Mesodermal cell (in vitro differentiated cells): ENCODE measurements at regions not wholly inside any gene's neighbourhood (a gene's known extent, or its start where the extent isn't known, plus 50 kb on each side); places are given as distances from the start of the nearest gene placed in this dataset.
"Not testable (repeated sequence)": the region's sequence is repeated elsewhere in the genome, so short reads cannot be mapped to it uniquely, and the experiment has no call there.

Experiments used
- H3K27ac ChIP-seq: 2 replicates; pipeline ENCODE4 v1.7.0; 2013; ENCODE audit warnings: mild to moderate bottlenecking, low read depth, low read length, moderate library complexity; ENCODE audit not compliant: severe bottlenecking
- H3K36me3 ChIP-seq: 2 replicates; pipeline ENCODE4 v1.7.1; 2013; ENCODE audit warnings: mild to moderate bottlenecking, low read length, moderate library complexity; ENCODE audit not compliant: control insufficient read depth, insufficient read depth
- H3K4me1 ChIP-seq: one replicate; pipeline ENCODE4 v1.7.1; 2013; ENCODE audit warnings: mild to moderate bottlenecking, low read length; ENCODE audit not compliant: insufficient read depth, control insufficient read depth, poor library complexity, severe bottlenecking
- H3K4me3 ChIP-seq: 2 replicates; pipeline ENCODE4 v1.7.0; 2013; ENCODE audit warnings: low read length, control low read depth, mild to moderate bottlenecking; ENCODE audit not compliant: insufficient read depth, poor library complexity, severe bottlenecking; ENCODE audit errors: extremely low read depth
- H3K9me3 ChIP-seq: 2 replicates; pipeline ENCODE4 v1.7.1; 2013; ENCODE audit warnings: mild to moderate bottlenecking, low read length, moderate library complexity; ENCODE audit not compliant: control insufficient read depth
- WGBS, 2 experiments: methylation state at CpG; one replicate each; pipeline ENCODE4 v1.1.5; 2013; ENCODE audit warnings: missing lambda C conversion rate in 2 of 2; ENCODE audit not compliant: insufficient coverage in 2 of 2; 5-methylcytosine and 5-hydroxymethylcytosine counted together

- no peaks in the 10 kb centered on the region for H3K4me1 ChIP-seq
- no peaks in the 10 kb centered on the region for H3K36me3 ChIP-seq
- H3K4me3 ChIP-seq: no peak overlapping the region
- 0 to 100% methylated on average over 1 of the region's 4 CpGs for WGBS, 2 experiments
- no peaks in the 10 kb centered on the region for H3K9me3 ChIP-seq
- no peak overlapping the region for H3K27ac ChIP-seq
These were observed 318.9 kb upstream of the RND3 start for GRCh38 chr2:150806336-150806735.

DNA sequence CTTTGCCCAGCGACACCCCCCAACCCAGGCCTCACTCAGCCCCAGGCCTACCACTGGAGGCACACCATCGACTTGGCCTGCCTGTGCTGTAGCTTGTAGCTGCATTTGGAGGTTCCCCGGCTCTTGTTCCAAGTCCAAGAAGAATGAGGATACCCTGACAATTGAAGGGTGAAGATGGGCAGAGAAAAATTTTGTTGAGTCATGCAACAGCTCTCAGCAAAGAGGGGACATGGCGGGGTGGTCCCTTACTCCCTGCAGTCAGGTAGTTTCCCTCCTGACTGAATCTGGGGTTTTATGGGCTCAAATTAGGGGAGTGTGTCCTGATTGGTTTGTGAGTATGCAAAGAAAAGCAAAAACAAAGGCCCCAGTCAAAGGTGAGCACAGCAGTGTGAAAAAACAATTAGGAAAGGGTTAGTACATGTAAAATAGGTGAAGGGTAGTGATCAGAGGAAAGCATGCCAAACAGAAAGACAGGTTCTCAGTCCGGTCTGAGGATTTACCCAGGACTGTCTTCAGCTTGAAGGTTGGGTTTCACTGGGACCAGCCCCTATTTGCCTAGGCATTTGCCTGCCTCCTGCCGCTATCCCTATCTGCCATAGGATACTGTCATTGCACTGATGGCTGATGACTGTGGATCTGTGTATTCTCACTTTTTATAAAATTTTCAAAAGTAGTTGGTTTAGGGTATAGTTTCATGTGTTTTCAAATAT, 316.4 kb upstream of the RND3 start:
- 62 to 77% methylated on average over 1 to 3 of the region's 6 CpGs for WGBS, 2 experiments

DNA sequence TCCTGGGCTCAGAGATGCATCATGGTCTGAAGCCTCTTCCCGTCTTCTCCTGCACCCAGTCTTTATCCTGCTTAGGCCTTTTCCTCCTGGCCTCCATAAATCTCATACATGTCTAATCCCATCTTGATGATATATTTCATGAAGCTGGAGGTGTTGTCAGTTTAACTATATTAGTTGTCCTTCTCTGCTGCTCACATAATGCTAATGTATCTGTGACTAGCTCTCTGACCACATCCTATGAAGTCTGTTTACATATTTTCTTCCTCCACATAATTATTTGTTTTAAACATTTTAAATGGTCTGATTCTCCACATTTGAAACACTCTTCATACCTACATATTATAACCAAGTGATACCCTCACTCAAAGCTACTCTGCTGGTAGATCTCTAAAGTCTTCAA, 315.2 kb upstream of the RND3 start:
- no peak overlapping the region for H3K27ac ChIP-seq
- H3K4me1 ChIP-seq: no peaks in the 10 kb centered on the region
- H3K4me3 ChIP-seq: no peak overlapping the region
- H3K36me3 ChIP-seq: no peaks in the 10 kb centered on the region
- WGBS, 2 experiments: 100% methylated on average over 1 of the region's 1 CpG
- H3K9me3 ChIP-seq: no peaks in the 10 kb centered on the region

More for the DNA sequence above, 316.4 kb upstream of the RND3 start:
- Histone ChIP-seq H3K9me3 (no peaks in the 10 kb centered on the region), H3K27ac (no peak overlapping the region), H3K4me1 (no peaks in the 10 kb centered on the region), H3K4me3 (no peak overlapping the region), H3K36me3 (no peaks in the 10 kb centered on the region)

DNA sequence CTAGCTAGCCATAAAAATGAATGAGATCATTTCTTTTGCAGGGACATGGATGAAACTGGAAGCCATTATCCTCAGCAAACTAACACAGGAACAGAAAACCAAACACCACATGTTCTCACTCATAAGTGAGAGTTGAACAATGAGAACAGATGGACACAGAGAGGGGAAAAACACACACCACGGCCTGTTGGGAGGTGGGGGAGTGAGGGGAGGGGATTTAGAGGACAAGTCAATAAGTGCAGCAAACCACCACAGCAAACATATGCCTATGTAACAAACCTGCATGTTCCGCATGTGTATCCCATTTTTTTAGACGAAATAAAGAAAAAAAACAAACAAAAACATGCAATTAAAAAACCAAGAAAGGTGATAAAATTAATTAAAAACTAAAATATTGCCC, 308.8 kb upstream of the RND3 start:
- H3K27ac ChIP-seq, H3K36me3 ChIP-seq, H3K4me3 ChIP-seq, H3K4me1 ChIP-seq, H3K9me3 ChIP-seq: not testable (repeated sequence)
- whole genome bisulfite sequencing, 2 experiments: 60% methylated on average over 1 of the region's 3 CpGs; no CpG with 5 or more reads in 1 of the 2 experiments

DNA sequence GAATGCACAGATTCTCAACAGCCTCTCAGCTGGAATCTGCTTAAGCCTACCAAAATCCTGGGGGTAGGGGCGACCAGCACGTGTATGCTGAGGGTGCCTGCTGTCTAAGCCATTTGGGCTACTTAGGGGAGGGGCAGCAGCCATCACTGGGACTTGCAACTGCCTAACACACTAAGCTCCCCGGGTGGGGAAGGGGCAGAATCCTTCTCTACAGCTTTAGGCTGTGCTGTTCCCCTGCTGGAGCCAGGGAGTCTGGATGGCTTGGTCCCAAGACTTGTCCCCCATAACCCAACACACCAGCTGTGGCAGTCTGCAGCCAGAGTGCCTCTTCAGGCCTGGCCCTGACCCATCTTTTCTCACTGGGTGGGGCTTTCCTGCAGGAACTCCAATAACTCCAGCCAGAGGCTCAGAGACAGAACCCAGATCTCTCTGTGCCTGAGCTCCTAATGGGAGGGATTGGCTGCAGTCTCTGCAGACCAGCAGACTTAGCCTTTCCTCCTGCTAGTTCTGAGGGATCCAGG, 305.4 kb upstream of the RND3 start:
- Histone ChIP-seq H3K4me1 (no peaks in the 10 kb centered on the region), H3K4me3 (no peak overlapping the region), H3K27ac (no peak overlapping the region), H3K9me3 (no peaks in the 10 kb centered on the region), H3K36me3 (no peaks in the 10 kb centered on the region)
- 90 to 100% methylated on average over 1 to 2 of the region's 3 CpGs for WGBS, 2 experiments

- no peaks in the 10 kb centered on the region for H3K36me3 ChIP-seq
- H3K4me1 ChIP-seq: no peaks in the 10 kb centered on the region
- H3K27ac ChIP-seq: no peak overlapping the region
- H3K4me3 ChIP-seq: no peak overlapping the region
- no peaks in the 10 kb centered on the region for H3K9me3 ChIP-seq
These were observed 304.1 kb upstream of the RND3 start for GRCh38 chr2:150791567-150791966.

GRCh38 chr2:150789376-150789905, 302.0 kb upstream of the RND3 start:
- WGBS, 2 experiments: 100% methylated on average over 1 of the region's 2 CpGs; no CpG with 5 or more reads in 1 of the 2 experiments
- no peaks in the 10 kb centered on the region for H3K4me1 ChIP-seq
- H3K4me3 ChIP-seq: no peak overlapping the region
- no peak overlapping the region for H3K27ac ChIP-seq
- H3K36me3 ChIP-seq: no peaks in the 10 kb centered on the region
- no peaks in the 10 kb centered on the region for H3K9me3 ChIP-seq

GRCh38 chr2:150788426-150789140, 301.1 kb upstream of the RND3 start:
- Histone ChIP-seq H3K4me3 (no peak overlapping the region), H3K4me1 (no peaks in the 10 kb centered on the region), H3K9me3 (no peaks in the 10 kb centered on the region), H3K27ac (no peak overlapping the region), H3K36me3 (no peaks in the 10 kb centered on the region)
- no CpG with 5 or more reads among the region's 3 CpGs for WGBS, 2 experiments

GRCh38 chr2:150787353-150788093, 300.1 kb upstream of the RND3 start:
- H3K27ac ChIP-seq: no peak overlapping the region
- H3K36me3 ChIP-seq: no peaks in the 10 kb centered on the region
- no peak overlapping the region for H3K4me3 ChIP-seq
- no peaks in the 10 kb centered on the region for H3K9me3 ChIP-seq
- no peaks in the 10 kb centered on the region for H3K4me1 ChIP-seq
- 80% methylated on average over 1 of the region's 6 CpGs; no CpG with 5 or more reads in 1 of the 2 experiments for WGBS, 2 experiments

GRCh38 chr2:150784389-150784788, 296.9 kb upstream of the RND3 start:
- H3K4me1 ChIP-seq: no peaks in the 10 kb centered on the region
- no peak overlapping the region for H3K4me3 ChIP-seq
- H3K9me3 ChIP-seq: no peaks in the 10 kb centered on the region
- H3K36me3 ChIP-seq: no peaks in the 10 kb centered on the region
- no peak overlapping the region for H3K27ac ChIP-seq
- WGBS, 2 experiments: 73 to 82% methylated on average over 2 to 3 of the region's 3 CpGs
